GM23338 (cell line): ENCODE measurements at regions not wholly inside any gene's neighbourhood (a gene's known extent, or its start where the extent isn't known, plus 50 kb on each side); places are given as distances from the start of the nearest gene placed in this dataset.

ENCODE experiments used
- ATAC-seq: fragments of 200-7000 bp; cut with Tn5 transposase; 3 replicates; pipeline ENCODE4 v1.9.1; 2020
- DNase-seq: peaks from one replicate; pipeline ENCODE4 v3.0.0-alpha.2; 2015; ENCODE audit warnings: low spot score
- H2AFZ ChIP-seq: fragments of 200-600 bp; sonication (generic); 2 replicates; pipeline ENCODE4 v1.8.0; 2016; ENCODE audit warnings: antibody characterized with exemption, mild to moderate bottlenecking, moderate library complexity
- H3F3A ChIP-seq: fragments of 200-600 bp; sonication (generic); replicated peaks from 2 replicates; pipeline ENCODE4 v1.8.0; 2017; ENCODE audit warnings: antibody characterized with exemption, mixed run types, low read depth
- H3K27ac ChIP-seq: fragments of 200-600 bp; sonication (generic); 2 replicates; pipeline ENCODE4 v1.6.1; 2016; ENCODE audit warnings: low read depth
- H3K27me3 ChIP-seq: fragments of 200-600 bp; sonication (generic); 2 replicates; pipeline ENCODE4 v1.8.0; 2016; ENCODE audit warnings: mild to moderate bottlenecking, mixed run types, moderate library complexity; ENCODE audit not compliant: insufficient read depth
- H3K36me3 ChIP-seq: fragments of 200-600 bp; sonication (generic); 2 replicates; pipeline ENCODE4 v1.8.0; 2016; ENCODE audit warnings: mild to moderate bottlenecking; ENCODE audit not compliant: insufficient read depth
- H3K4me1 ChIP-seq: fragments of 200-600 bp; sonication (generic); 2 replicates; pipeline ENCODE4 v1.8.0; 2016; ENCODE audit warnings: mild to moderate bottlenecking, moderate library complexity; ENCODE audit not compliant: insufficient read depth
- H3K4me2 ChIP-seq: fragments of 200-600 bp; sonication (generic); 2 replicates; pipeline ENCODE4 v1.7.1; 2017; ENCODE audit warnings: mixed run types
- H3K4me3 ChIP-seq: fragments of 200-600 bp; sonication (generic); 2 replicates; pipeline ENCODE4 v1.6.1; 2016; ENCODE audit warnings: mixed run types
- H3K79me2 ChIP-seq: fragments of 200-600 bp; sonication (generic); replicated peaks from 2 replicates; pipeline ENCODE4 v1.8.0; 2017; ENCODE audit warnings: mild to moderate bottlenecking; ENCODE audit not compliant: insufficient read depth
- H3K9me2 ChIP-seq: fragments of 200-600 bp; sonication (generic); 2 replicates; pipeline ENCODE4 v1.8.0; 2017; ENCODE audit not compliant: insufficient read depth
- H4K20me1 ChIP-seq: fragments of 200-600 bp; sonication (generic); replicated peaks from 2 replicates; pipeline ENCODE4 v1.8.0; 2017; ENCODE audit warnings: mild to moderate bottlenecking; ENCODE audit not compliant: insufficient read depth
- H3K27ac Mint-ChIP-seq: 2 replicates; pipeline ENCODE4 v1.8.0; 2020; ENCODE audit warnings: inconsistent platforms, mild to moderate bottlenecking, moderate library complexity, mixed read lengths
- H3K27me3 Mint-ChIP-seq: 3 replicates; pipeline ENCODE4 v1.8.0; 2022; ENCODE audit warnings: low read depth, mild to moderate bottlenecking, moderate library complexity, mixed read lengths, inconsistent platforms; ENCODE audit not compliant: insufficient read depth, poor library complexity
- H3K36me3 Mint-ChIP-seq: 3 replicates; pipeline ENCODE4 v1.8.0; 2021; ENCODE audit warnings: low read depth, mild to moderate bottlenecking, inconsistent platforms, moderate library complexity, mixed read lengths
- H3K4me1 Mint-ChIP-seq: 3 replicates; pipeline ENCODE4 v1.8.0; 2020; ENCODE audit warnings: mild to moderate bottlenecking, inconsistent platforms, mixed read lengths
- H3K4me3 Mint-ChIP-seq: 3 replicates; pipeline ENCODE4 v1.8.0; 2021; ENCODE audit warnings: moderate library complexity, mild to moderate bottlenecking, inconsistent platforms, mixed read lengths
- H3K9me3 Mint-ChIP-seq: 3 replicates; pipeline ENCODE4 v1.8.0; 2020; ENCODE audit warnings: moderate library complexity, mild to moderate bottlenecking, inconsistent platforms, mixed read lengths
- CREB1 ChIP-seq: fragments of 250-450 bp; sonication (Bioruptor Pico); IDR thresholded peaks from 2 replicates; pipeline ENCODE4 v1.5.0; 2020; ENCODE audit warnings: low read depth, mild to moderate bottlenecking, moderate library complexity
- EZH2phosphoT487 ChIP-seq: fragments of 200-600 bp; sonication (generic); IDR thresholded peaks from one replicate; pipeline ENCODE4 v1.8.1; 2018; ENCODE audit warnings: antibody characterized with exemption; ENCODE audit not compliant: unreplicated experiment
- JUNB ChIP-seq: IDR thresholded peaks from one replicate; pipeline ENCODE4 v1.6.1; 2016; ENCODE audit warnings: antibody characterized with exemption; ENCODE audit not compliant: unreplicated experiment
- NANOG ChIP-seq: IDR thresholded peaks from 2 replicates; pipeline ENCODE4 v1.6.1; 2016; ENCODE audit warnings: antibody characterized with exemption, borderline replicate concordance
- POLR2AphosphoS5 ChIP-seq: IDR thresholded peaks from 2 replicates; pipeline ENCODE4 v1.6.1; 2016; ENCODE audit warnings: antibody characterized with exemption, low read depth
- STAT1 ChIP-seq: IDR thresholded peaks from one replicate; pipeline ENCODE4 v1.6.1; 2016; ENCODE audit warnings: antibody characterized with exemption; ENCODE audit not compliant: unreplicated experiment
- ZNF114 ChIP-seq: fragments of 250-450 bp; sonication (Bioruptor Pico); IDR thresholded peaks from 2 replicates; pipeline ENCODE4 v1.5.0; 2020; ENCODE audit warnings: mild to moderate bottlenecking, moderate library complexity
- ZNF331 ChIP-seq: fragments of 250-450 bp; sonication (Bioruptor Pico); IDR thresholded peaks from 2 replicates; pipeline ENCODE4 v1.5.0; 2020; ENCODE audit warnings: low read depth, mild to moderate bottlenecking, moderate library complexity
- TF ChIP-seq, protein P1 (sequence below), 2 experiments: fragments of 200-600 bp in 1 of 2; sonication (generic) in 1 of 2; conservative IDR thresholded peaks; 2 replicates each; pipeline versions ENCODE4 v1.5.1 to v1.6.1; 2016 to 2017; ENCODE audit warnings: antibody characterized with exemption in 2 of 2, low read depth in 2 of 2, mild to moderate bottlenecking in 2 of 2, moderate library complexity in 1 of 2
- TF ChIP-seq, protein P2 (sequence below): IDR thresholded peaks from one replicate; pipeline ENCODE4 v1.6.1; 2018; ENCODE audit warnings: antibody characterized with exemption; ENCODE audit not compliant: unreplicated experiment
- TF ChIP-seq, protein P3 (sequence below): fragments of 250-450 bp; sonication (Bioruptor Pico); IDR thresholded peaks from 2 replicates; pipeline ENCODE4 v1.5.0; 2020; ENCODE audit warnings: mild to moderate bottlenecking, moderate library complexity

DNA sequence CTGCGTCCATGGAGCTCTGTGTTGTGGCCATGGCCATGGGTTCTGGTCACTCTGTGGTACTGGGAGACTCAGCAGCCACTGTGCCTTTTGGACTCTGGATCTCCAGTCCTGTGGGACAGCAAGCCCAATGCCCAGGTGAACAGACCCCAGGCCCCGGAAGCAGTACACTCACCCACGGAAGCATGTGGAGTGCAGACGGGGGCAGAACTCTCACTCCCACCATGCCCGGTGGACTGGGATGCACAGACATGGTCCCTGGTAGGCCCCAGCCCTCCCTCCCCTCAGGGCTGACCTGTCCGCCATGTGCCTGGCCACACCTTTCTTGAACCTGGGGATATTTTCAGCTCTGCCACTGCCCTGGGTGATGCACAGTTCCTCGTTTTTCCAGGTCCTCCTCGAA, 163.3 kb downstream of the URI1 start (continued):
- no peak for TF ChIP-seq NANOG
- TF ChIP-seq, protein P1, sequence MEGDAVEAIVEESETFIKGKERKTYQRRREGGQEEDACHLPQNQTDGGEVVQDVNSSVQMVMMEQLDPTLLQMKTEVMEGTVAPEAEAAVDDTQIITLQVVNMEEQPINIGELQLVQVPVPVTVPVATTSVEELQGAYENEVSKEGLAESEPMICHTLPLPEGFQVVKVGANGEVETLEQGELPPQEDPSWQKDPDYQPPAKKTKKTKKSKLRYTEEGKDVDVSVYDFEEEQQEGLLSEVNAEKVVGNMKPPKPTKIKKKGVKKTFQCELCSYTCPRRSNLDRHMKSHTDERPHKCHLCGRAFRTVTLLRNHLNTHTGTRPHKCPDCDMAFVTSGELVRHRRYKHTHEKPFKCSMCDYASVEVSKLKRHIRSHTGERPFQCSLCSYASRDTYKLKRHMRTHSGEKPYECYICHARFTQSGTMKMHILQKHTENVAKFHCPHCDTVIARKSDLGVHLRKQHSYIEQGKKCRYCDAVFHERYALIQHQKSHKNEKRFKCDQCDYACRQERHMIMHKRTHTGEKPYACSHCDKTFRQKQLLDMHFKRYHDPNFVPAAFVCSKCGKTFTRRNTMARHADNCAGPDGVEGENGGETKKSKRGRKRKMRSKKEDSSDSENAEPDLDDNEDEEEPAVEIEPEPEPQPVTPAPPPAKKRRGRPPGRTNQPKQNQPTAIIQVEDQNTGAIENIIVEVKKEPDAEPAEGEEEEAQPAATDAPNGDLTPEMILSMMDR (conservative IDR thresholded peaks at IDR 0.05; ENCODE audit: low read depth in 2 of 2), result no peak
- TF ChIP-seq CREB1 (CRISPR knock-in tag), result no peak

DNA sequence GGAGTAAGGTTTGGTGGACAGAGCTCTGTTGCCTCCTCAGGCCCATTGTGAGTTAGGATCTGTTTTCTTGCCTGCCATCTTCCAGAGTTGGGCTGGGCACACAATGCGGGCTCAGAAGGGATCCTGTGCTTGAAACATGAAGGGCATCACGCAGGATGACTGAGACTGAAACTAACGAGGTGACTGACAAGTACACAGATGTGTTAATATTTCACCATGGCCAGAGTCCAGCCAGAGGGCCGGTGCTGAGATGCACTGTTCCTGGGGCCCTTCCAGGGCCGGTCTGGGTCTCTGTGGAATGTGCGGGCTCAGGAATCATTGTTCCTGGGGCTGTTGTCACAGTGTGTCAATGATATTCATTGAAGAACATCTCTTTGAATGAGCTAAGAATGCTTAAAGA, 163.7 kb downstream of the URI1 start:
- Mint-ChIP-seq H3K4me1 (peaks cover 2% of the 10 kb centered on the region; the same call in 1 of the 3 replicates), H3K27ac (no peak overlapping the region), H3K4me3 (no peak overlapping the region), H3K9me3 (peaks cover 5% of the 10 kb centered on the region), H3K36me3 (peaks cover 7% of the 10 kb centered on the region; the same call in 1 of the 3 replicates), H3K27me3 (peaks cover 13% of the 10 kb centered on the region)
- no peaks in the 10 kb centered on the region; the same call in 1 of the 2 replicates for H3K36me3 ChIP-seq
- DNase-seq (no peak), ATAC-seq (no peak)
- no peaks in the 10 kb centered on the region for H3K27me3 ChIP-seq
- no peak overlapping the region for H2AFZ ChIP-seq
- H3K4me1 ChIP-seq, result no peaks in the 10 kb centered on the region
- no peak overlapping the region for H3K27ac ChIP-seq
- H3K4me2 ChIP-seq, result no peak overlapping the region
- no peaks in the 10 kb centered on the region for H4K20me1 ChIP-seq
- no peaks in the 10 kb centered on the region for H3K79me2 ChIP-seq
- H3K9me2 ChIP-seq, result peaks cover 9% of the 10 kb centered on the region; the same call in 1 of the 2 replicates
- no peak overlapping the region for H3K4me3 ChIP-seq
- H3F3A ChIP-seq, result no peaks in the 10 kb centered on the region
- TF ChIP-seq ZNF331, result no peak
- no peak for TF ChIP-seq CREB1 (CRISPR knock-in tag)
- TF ChIP-seq EZH2phosphoT487, result no peak
- TF ChIP-seq ZNF114 (CRISPR knock-in tag), result no peak
- TF ChIP-seq STAT1, result no peak
- TF ChIP-seq, protein P1 (conservative IDR thresholded peaks at IDR 0.05; ENCODE audit: low read depth in 2 of 2), result no peak
- TF ChIP-seq POLR2AphosphoS5, result no peak
- TF ChIP-seq, protein P2, sequence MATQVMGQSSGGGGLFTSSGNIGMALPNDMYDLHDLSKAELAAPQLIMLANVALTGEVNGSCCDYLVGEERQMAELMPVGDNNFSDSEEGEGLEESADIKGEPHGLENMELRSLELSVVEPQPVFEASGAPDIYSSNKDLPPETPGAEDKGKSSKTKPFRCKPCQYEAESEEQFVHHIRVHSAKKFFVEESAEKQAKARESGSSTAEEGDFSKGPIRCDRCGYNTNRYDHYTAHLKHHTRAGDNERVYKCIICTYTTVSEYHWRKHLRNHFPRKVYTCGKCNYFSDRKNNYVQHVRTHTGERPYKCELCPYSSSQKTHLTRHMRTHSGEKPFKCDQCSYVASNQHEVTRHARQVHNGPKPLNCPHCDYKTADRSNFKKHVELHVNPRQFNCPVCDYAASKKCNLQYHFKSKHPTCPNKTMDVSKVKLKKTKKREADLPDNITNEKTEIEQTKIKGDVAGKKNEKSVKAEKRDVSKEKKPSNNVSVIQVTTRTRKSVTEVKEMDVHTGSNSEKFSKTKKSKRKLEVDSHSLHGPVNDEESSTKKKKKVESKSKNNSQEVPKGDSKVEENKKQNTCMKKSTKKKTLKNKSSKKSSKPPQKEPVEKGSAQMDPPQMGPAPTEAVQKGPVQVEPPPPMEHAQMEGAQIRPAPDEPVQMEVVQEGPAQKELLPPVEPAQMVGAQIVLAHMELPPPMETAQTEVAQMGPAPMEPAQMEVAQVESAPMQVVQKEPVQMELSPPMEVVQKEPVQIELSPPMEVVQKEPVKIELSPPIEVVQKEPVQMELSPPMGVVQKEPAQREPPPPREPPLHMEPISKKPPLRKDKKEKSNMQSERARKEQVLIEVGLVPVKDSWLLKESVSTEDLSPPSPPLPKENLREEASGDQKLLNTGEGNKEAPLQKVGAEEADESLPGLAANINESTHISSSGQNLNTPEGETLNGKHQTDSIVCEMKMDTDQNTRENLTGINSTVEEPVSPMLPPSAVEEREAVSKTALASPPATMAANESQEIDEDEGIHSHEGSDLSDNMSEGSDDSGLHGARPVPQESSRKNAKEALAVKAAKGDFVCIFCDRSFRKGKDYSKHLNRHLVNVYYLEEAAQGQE, result no peak
- TF ChIP-seq, protein P3, sequence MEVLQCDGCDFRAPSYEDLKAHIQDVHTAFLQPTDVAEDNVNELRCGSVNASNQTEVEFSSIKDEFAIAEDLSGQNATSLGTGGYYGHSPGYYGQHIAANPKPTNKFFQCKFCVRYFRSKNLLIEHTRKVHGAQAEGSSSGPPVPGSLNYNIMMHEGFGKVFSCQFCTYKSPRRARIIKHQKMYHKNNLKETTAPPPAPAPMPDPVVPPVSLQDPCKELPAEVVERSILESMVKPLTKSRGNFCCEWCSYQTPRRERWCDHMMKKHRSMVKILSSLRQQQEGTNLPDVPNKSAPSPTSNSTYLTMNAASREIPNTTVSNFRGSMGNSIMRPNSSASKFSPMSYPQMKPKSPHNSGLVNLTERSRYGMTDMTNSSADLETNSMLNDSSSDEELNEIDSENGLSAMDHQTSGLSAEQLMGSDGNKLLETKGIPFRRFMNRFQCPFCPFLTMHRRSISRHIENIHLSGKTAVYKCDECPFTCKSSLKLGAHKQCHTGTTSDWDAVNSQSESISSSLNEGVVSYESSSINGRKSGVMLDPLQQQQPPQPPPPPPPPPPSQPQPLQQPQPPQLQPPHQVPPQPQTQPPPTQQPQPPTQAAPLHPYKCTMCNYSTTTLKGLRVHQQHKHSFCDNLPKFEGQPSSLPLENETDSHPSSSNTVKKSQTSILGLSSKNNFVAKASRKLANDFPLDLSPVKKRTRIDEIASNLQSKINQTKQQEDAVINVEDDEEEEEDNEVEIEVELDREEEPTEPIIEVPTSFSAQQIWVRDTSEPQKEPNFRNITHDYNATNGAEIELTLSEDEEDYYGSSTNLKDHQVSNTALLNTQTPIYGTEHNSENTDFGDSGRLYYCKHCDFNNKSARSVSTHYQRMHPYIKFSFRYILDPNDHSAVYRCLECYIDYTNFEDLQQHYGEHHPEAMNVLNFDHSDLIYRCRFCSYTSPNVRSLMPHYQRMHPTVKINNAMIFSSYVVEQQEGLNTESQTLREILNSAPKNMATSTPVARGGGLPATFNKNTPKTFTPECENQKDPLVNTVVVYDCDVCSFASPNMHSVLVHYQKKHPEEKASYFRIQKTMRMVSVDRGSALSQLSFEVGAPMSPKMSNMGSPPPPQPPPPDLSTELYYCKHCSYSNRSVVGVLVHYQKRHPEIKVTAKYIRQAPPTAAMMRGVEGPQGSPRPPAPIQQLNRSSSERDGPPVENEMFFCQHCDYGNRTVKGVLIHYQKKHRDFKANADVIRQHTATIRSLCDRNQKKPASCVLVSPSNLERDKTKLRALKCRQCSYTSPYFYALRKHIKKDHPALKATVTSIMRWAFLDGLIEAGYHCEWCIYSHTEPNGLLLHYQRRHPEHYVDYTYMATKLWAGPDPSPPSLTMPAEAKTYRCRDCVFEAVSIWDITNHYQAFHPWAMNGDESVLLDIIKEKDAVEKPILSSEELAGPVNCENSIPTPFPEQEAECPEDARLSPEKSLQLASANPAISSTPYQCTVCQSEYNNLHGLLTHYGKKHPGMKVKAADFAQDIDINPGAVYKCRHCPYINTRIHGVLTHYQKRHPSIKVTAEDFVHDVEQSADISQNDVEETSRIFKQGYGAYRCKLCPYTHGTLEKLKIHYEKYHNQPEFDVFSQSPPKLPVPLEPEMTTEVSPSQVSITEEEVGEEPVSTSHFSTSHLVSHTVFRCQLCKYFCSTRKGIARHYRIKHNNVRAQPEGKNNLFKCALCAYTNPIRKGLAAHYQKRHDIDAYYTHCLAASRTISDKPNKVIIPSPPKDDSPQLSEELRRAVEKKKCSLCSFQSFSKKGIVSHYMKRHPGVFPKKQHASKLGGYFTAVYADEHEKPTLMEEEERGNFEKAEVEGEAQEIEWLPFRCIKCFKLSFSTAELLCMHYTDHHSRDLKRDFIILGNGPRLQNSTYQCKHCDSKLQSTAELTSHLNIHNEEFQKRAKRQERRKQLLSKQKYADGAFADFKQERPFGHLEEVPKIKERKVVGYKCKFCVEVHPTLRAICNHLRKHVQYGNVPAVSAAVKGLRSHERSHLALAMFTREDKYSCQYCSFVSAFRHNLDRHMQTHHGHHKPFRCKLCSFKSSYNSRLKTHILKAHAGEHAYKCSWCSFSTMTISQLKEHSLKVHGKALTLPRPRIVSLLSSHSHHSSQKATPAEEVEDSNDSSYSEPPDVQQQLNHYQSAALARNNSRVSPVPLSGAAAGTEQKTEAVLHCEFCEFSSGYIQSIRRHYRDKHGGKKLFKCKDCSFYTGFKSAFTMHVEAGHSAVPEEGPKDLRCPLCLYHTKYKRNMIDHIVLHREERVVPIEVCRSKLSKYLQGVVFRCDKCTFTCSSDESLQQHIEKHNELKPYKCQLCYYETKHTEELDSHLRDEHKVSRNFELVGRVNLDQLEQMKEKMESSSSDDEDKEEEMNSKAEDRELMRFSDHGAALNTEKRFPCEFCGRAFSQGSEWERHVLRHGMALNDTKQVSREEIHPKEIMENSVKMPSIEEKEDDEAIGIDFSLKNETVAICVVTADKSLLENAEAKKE (CRISPR knock-in tag), result no peak
- TF ChIP-seq NANOG, result no peak
- TF ChIP-seq JUNB, result no peak
